IMR-90 (cell line): ENCODE measurements at regions not wholly inside any gene's neighbourhood (a gene's known extent, or its start where the extent isn't known, plus 50 kb on each side); places are given as distances from the start of the nearest gene placed in this dataset.

ENCODE experiments used
- ATAC-seq: fragments of 200-7000 bp; cut with Tn5 transposase; 2 replicates; pipeline ENCODE4 v1.9.1; 2020; ENCODE audit warnings: low read depth, mild to moderate bottlenecking, moderate library complexity
- BruUV-seq: library from RNA; stranded (reverse); fragments of 400-500 nt; replicated peaks from 2 replicates; lab custom pipeline; 2021; lab: Mats Ljungman, UMichigan
- CTCF ChIA-PET: fragments of 300-600 bp; formaldehyde crosslinking; extraction: SDS; loops from one replicate; lab custom pipeline; 2021; ENCODE audit warnings: antibody characterized with exemption; lab: Yijun Ruan, JAX
- POLR2A ChIA-PET: fragments of 300-600 bp; sonication (Branson Sonifier 250); formaldehyde crosslinking; loops from one replicate; lab custom pipeline; 2022; ENCODE audit warnings: antibody characterized with exemption; ENCODE audit not compliant: unreplicated experiment; lab: Charles Lee
- DNase-seq: peaks from one replicate; pipeline ENCODE4 v3.0.0; 2013
- H2AFZ ChIP-seq: replicated peaks from 2 replicates; pipeline ENCODE3; 2013; ENCODE audit warnings: low read length, mild to moderate bottlenecking; ENCODE audit not compliant: poor library complexity
- H2AK5ac ChIP-seq: 2 replicates; pipeline ENCODE4 v1.6.1; 2013; ENCODE audit warnings: low read depth, low read length, inconsistent platforms
- H2AK9ac ChIP-seq: replicated peaks from 2 replicates; pipeline ENCODE3; 2013; ENCODE audit warnings: mild to moderate bottlenecking, low read depth, low read length, moderate library complexity; ENCODE audit not compliant: poor library complexity
- H2BK120ac ChIP-seq: 2 replicates; pipeline ENCODE4 v1.6.1; 2013; ENCODE audit warnings: low read depth, low read length, inconsistent platforms
- H2BK15ac ChIP-seq: 3 replicates; pipeline ENCODE4 v1.6.1; 2013; ENCODE audit warnings: low read depth, low read length, inconsistent platforms
- H2BK20ac ChIP-seq: 2 replicates; pipeline ENCODE4 v1.6.1; 2013; ENCODE audit warnings: low read depth, mild to moderate bottlenecking, inconsistent platforms, low read length, moderate library complexity
- H2BK5ac ChIP-seq: 2 replicates; pipeline ENCODE4 v1.6.1; 2013; ENCODE audit warnings: mild to moderate bottlenecking, low read depth, low read length, inconsistent platforms; ENCODE audit not compliant: poor library complexity, severe bottlenecking
- H3K14ac ChIP-seq: replicated peaks from 2 replicates; pipeline ENCODE4 v1.6.1; 2013; ENCODE audit warnings: low read depth, low read length, inconsistent platforms
- H3K18ac ChIP-seq: 2 replicates; pipeline ENCODE4 v1.6.1; 2013; ENCODE audit warnings: low read depth, low read length, control low read depth
- H3K23ac ChIP-seq: 2 replicates; pipeline ENCODE4 v1.6.1; 2013; ENCODE audit warnings: low read depth, low read length, inconsistent platforms
- H3K27ac ChIP-seq: 2 replicates; pipeline ENCODE4 v1.5.1; 2013; ENCODE audit warnings: mild to moderate bottlenecking, control low read depth, low read length; ENCODE audit not compliant: insufficient read depth
- H3K27me3 ChIP-seq: 2 replicates; pipeline ENCODE4 v1.6.1; 2013; ENCODE audit warnings: low read length; ENCODE audit not compliant: control insufficient read depth, insufficient read depth
- H3K36me3 ChIP-seq: 2 replicates; pipeline ENCODE4 v1.6.1; 2013; ENCODE audit warnings: low read length, mixed read lengths; ENCODE audit not compliant: control insufficient read depth, insufficient read depth
- H3K4ac ChIP-seq: 2 replicates; pipeline ENCODE4 v1.6.1; 2013; ENCODE audit warnings: low read depth, low read length, inconsistent platforms
- H3K4me1 ChIP-seq: 2 replicates; pipeline ENCODE4 v1.6.1; 2013; ENCODE audit warnings: low read length, mixed read lengths; ENCODE audit not compliant: control insufficient read depth, insufficient read depth
- H3K4me2 ChIP-seq: 2 replicates; pipeline ENCODE4 v1.6.1; 2013; ENCODE audit warnings: low read depth, mild to moderate bottlenecking, control low read depth, low read length, moderate library complexity
- H3K4me3 ChIP-seq: 2 replicates; pipeline ENCODE4 v1.5.1; 2013; ENCODE audit warnings: low read depth, mild to moderate bottlenecking, control low read depth, low read length, moderate library complexity; ENCODE audit not compliant: insufficient read depth
- H3K56ac ChIP-seq: 2 replicates; pipeline ENCODE4 v1.6.1; 2013; ENCODE audit warnings: low read length, inconsistent platforms; ENCODE audit not compliant: insufficient read depth; ENCODE audit errors: extremely low read depth
- H3K79me1 ChIP-seq, 2 experiments: 2 replicates each; pipeline ENCODE4 v1.6.1; 2013; ENCODE audit warnings: low read length in 2 of 2, inconsistent platforms in 1 of 2, low read depth in 1 of 2
- H3K9ac ChIP-seq: 2 replicates; pipeline ENCODE4 v1.6.1; 2013; ENCODE audit warnings: low read depth, low read length, control low read depth
- H3K9me1 ChIP-seq: 2 replicates; pipeline ENCODE4 v1.6.1; 2013; ENCODE audit warnings: low read length, inconsistent platforms; ENCODE audit not compliant: insufficient read depth
- H3K9me3 ChIP-seq: 2 replicates; pipeline ENCODE4 v1.6.1; 2013; ENCODE audit warnings: low read length; ENCODE audit not compliant: control insufficient read depth, insufficient read depth
- H4K20me1 ChIP-seq: 2 replicates; pipeline ENCODE4 v1.6.1; 2013; ENCODE audit warnings: low read length, inconsistent platforms; ENCODE audit not compliant: insufficient read depth
- H4K5ac ChIP-seq: 2 replicates; pipeline ENCODE4 v1.6.1; 2013; ENCODE audit warnings: mild to moderate bottlenecking, low read depth, low read length, control low read depth
- H4K8ac ChIP-seq, 2 experiments: 2 replicates each; pipeline ENCODE4 v1.6.1; 2013; ENCODE audit warnings: low read depth in 2 of 2, low read length in 2 of 2, control low read depth in 1 of 2, inconsistent platforms in 1 of 2
- H4K91ac ChIP-seq: 2 replicates; pipeline ENCODE4 v1.6.1; 2013; ENCODE audit warnings: low read depth, low read length, inconsistent platforms; ENCODE audit not compliant: insufficient read depth
- BHLHE40 ChIP-seq: fragments of 150-350 bp; IDR thresholded peaks from 2 replicates; pipeline ENCODE4 v1.6.1; 2016; ENCODE audit warnings: mild to moderate bottlenecking, low read depth, low read length
- CEBPB ChIP-seq: IDR thresholded peaks from 2 replicates; pipeline ENCODE4 v1.6.1; 2012; ENCODE audit warnings: low read depth, low read length, improper control_type of control experiment
- CHD1 ChIP-seq: IDR thresholded peaks from 2 replicates; pipeline ENCODE4 v1.6.1; 2012; ENCODE audit warnings: low read depth, low read length, improper control_type of control experiment
- FOS ChIP-seq: fragments of 150-350 bp; IDR thresholded peaks from 2 replicates; pipeline ENCODE4 v1.6.1; 2016; ENCODE audit warnings: low read depth, low read length
- MAFK ChIP-seq: IDR thresholded peaks from 2 replicates; pipeline ENCODE4 v1.6.1; 2012; ENCODE audit warnings: low read depth, low read length, improper control_type of control experiment
- MAZ ChIP-seq: IDR thresholded peaks from 2 replicates; pipeline ENCODE4 v1.6.1; 2012; ENCODE audit warnings: low read depth, mild to moderate bottlenecking, low read length, improper control_type of control experiment, moderate library complexity, borderline replicate concordance
- MXI1 ChIP-seq: IDR thresholded peaks from 2 replicates; pipeline ENCODE4 v1.6.1; 2012; ENCODE audit warnings: low read depth, mild to moderate bottlenecking, low read length, moderate library complexity, borderline replicate concordance
- NFE2L2 ChIP-seq: fragments of 150-350 bp; IDR thresholded peaks from 2 replicates; pipeline ENCODE4 v1.6.1; 2016; ENCODE audit warnings: low read depth, mild to moderate bottlenecking, low read length
- POLR2A ChIP-seq: IDR thresholded peaks from 2 replicates; pipeline ENCODE4 v1.6.1; 2012; ENCODE audit warnings: mild to moderate bottlenecking, low read depth, low read length
- RAD21 ChIP-seq: IDR thresholded peaks from 2 replicates; pipeline ENCODE4 v1.6.1; 2012; ENCODE audit warnings: low read length, improper control_type of control experiment
- RCOR1 ChIP-seq: IDR thresholded peaks from 2 replicates; pipeline ENCODE4 v1.6.1; 2012; ENCODE audit warnings: mild to moderate bottlenecking, low read length, improper control_type of control experiment; ENCODE audit not compliant: insufficient replicate concordance
- RFX5 ChIP-seq: IDR thresholded peaks from 2 replicates; pipeline ENCODE4 v1.8.0; 2012; ENCODE audit warnings: low read depth, mild to moderate bottlenecking, low read length, moderate library complexity
- SMC3 ChIP-seq: fragments of 150-350 bp; IDR thresholded peaks from 2 replicates; pipeline ENCODE4 v1.6.1; 2016; ENCODE audit warnings: low read depth, mild to moderate bottlenecking, antibody characterized with exemption, low read length, moderate library complexity
- WGBS, 2 experiments: methylation state at CpG; one replicate each; pipeline versions ENCODE4 v1.1.5 to v1.1.7; 2013; ENCODE audit warnings: missing lambda C conversion rate in 2 of 2; ENCODE audit not compliant: insufficient read length in 1 of 2; ENCODE audit errors: extremely low coverage in 2 of 2; 5-methylcytosine and 5-hydroxymethylcytosine counted together
- dilution Hi-C: fragments of 300-500 bp; cut with HindIII; formaldehyde crosslinking; loops from one replicate; pipeline ENCODE4 v1.14.3; 2018; ENCODE audit warnings: low sequenced_read_pairs; ENCODE audit not compliant: unreplicated experiment
- in situ Hi-C: fragments of 300-500 bp; cut with MboI; formaldehyde crosslinking; loops from 3 replicates; pipeline ENCODE4 v1.14.3; 2019; ENCODE audit warnings: low sequenced_read_pairs, inconsistent platforms, mixed read lengths
- intact Hi-C: fragments of 100-400 bp; cut with micrococcal nuclease; formaldehyde crosslinking; loops from 2 replicates; pipeline ENCODE4 v1.10.0; 2022
- TF ChIP-seq, protein P1 (sequence below): fragments of 150-350 bp; IDR thresholded peaks from 2 replicates; pipeline ENCODE4 v1.6.1; 2016; ENCODE audit warnings: low read depth, mild to moderate bottlenecking, low read length, moderate library complexity, borderline replicate concordance
- TF ChIP-seq, protein P2 (sequence below): conservative IDR thresholded peaks from 2 replicates; pipeline ENCODE4 v1.5.1; 2012; ENCODE audit warnings: mild to moderate bottlenecking, low read depth, low read length, improper control_type of control experiment
- TF ChIP-seq, protein P3 (sequence below): fragments of 150-350 bp; IDR thresholded peaks from 2 replicates; pipeline ENCODE4 v1.6.1; 2017; ENCODE audit warnings: mild to moderate bottlenecking, antibody characterized with exemption, low read length, low read depth

DNA sequence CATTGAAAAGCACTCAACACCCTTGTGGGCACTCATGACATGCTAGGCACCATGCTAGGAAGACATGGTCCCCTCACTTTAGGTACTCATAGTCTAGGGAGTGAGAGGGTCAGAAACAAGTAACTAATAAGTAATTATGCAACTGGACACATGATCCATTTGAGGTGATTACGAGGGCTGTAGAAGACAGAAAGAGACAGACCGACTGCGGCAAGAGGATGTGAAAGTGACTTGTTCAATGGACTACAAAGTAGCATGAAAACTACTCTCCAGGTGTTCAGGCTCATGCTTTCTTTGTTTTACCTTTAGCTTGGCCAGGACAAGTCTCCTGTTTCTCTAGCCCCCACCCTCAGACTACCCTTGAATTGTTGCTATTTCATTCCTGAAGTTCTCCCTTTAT is 310.8 kb upstream of the SORL1-AS1 start:
- no CpG with 5 or more reads among the region's 3 CpGs for WGBS, 2 experiments
- no peak for DNase-seq
- ATAC-seq: no peak
- no TSS peak for BruUV-seq
- TF ChIP-seq CEBPB: no peak
- no peak for TF ChIP-seq BHLHE40
- TF ChIP-seq RAD21: no peak
- no peak for TF ChIP-seq RFX5
- TF ChIP-seq, protein P1, sequence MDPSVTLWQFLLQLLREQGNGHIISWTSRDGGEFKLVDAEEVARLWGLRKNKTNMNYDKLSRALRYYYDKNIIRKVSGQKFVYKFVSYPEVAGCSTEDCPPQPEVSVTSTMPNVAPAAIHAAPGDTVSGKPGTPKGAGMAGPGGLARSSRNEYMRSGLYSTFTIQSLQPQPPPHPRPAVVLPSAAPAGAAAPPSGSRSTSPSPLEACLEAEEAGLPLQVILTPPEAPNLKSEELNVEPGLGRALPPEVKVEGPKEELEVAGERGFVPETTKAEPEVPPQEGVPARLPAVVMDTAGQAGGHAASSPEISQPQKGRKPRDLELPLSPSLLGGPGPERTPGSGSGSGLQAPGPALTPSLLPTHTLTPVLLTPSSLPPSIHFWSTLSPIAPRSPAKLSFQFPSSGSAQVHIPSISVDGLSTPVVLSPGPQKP: no peak
- TF ChIP-seq, protein P2, sequence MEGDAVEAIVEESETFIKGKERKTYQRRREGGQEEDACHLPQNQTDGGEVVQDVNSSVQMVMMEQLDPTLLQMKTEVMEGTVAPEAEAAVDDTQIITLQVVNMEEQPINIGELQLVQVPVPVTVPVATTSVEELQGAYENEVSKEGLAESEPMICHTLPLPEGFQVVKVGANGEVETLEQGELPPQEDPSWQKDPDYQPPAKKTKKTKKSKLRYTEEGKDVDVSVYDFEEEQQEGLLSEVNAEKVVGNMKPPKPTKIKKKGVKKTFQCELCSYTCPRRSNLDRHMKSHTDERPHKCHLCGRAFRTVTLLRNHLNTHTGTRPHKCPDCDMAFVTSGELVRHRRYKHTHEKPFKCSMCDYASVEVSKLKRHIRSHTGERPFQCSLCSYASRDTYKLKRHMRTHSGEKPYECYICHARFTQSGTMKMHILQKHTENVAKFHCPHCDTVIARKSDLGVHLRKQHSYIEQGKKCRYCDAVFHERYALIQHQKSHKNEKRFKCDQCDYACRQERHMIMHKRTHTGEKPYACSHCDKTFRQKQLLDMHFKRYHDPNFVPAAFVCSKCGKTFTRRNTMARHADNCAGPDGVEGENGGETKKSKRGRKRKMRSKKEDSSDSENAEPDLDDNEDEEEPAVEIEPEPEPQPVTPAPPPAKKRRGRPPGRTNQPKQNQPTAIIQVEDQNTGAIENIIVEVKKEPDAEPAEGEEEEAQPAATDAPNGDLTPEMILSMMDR: no peak
- TF ChIP-seq, protein P3, sequence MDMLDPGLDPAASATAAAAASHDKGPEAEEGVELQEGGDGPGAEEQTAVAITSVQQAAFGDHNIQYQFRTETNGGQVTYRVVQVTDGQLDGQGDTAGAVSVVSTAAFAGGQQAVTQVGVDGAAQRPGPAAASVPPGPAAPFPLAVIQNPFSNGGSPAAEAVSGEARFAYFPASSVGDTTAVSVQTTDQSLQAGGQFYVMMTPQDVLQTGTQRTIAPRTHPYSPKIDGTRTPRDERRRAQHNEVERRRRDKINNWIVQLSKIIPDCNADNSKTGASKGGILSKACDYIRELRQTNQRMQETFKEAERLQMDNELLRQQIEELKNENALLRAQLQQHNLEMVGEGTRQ: no peak
- no peak for TF ChIP-seq FOS
- TF ChIP-seq MAZ: no peak
- TF ChIP-seq MAFK: no peak
- no peak for TF ChIP-seq CHD1
- TF ChIP-seq RCOR1: no peak
- no peak for TF ChIP-seq SMC3
- no peak for TF ChIP-seq MXI1
- no peak for TF ChIP-seq POLR2A
- TF ChIP-seq NFE2L2: no peak
- no peak overlapping the region for H4K8ac ChIP-seq
- in situ Hi-C loops (no loop called here), intact Hi-C loops (no loop called here), dilution Hi-C loops (no loop called here)
- no peak overlapping the region for H2AK9ac ChIP-seq
- no peaks in the 10 kb centered on the region for H3K9me3 ChIP-seq
- H3K4me3 ChIP-seq: no peak overlapping the region
- H3K4me1 ChIP-seq: peaks cover 6% of the 10 kb centered on the region; the same call in 1 of the 2 replicates
- no peak overlapping the region for H3K23ac ChIP-seq
- H3K4ac ChIP-seq: no peak overlapping the region
- no peaks in the 10 kb centered on the region for H4K20me1 ChIP-seq
- H3K14ac ChIP-seq: peak overlapping the region; percentile 14; the same call in 1 of the 2 replicates
- H3K27ac ChIP-seq: no peak overlapping the region
- H2BK5ac ChIP-seq: no peak overlapping the region
- no peak overlapping the region for H2BK20ac ChIP-seq
- H2BK15ac ChIP-seq: no peak overlapping the region
- H2BK120ac ChIP-seq: no peak overlapping the region
- no peak overlapping the region for H3K9ac ChIP-seq
- no peak overlapping the region for H3K18ac ChIP-seq
- ChIA-PET POLR2A (no interaction called here), CTCF (no interaction called here)
- H4K91ac ChIP-seq: no peak overlapping the region
- no peak overlapping the region for H4K5ac ChIP-seq
- no peak overlapping the region for H2AFZ ChIP-seq
- H3K56ac ChIP-seq: no peak overlapping the region
- no peak overlapping the region for H3K4me2 ChIP-seq
- H3K27me3 ChIP-seq: peaks cover 2% of the 10 kb centered on the region; the same call in 1 of the 2 replicates
- H3K36me3 ChIP-seq: no peaks in the 10 kb centered on the region
- H2AK5ac ChIP-seq: no peak overlapping the region
- H3K79me1 ChIP-seq: no peaks in the 10 kb centered on the region
- no peaks in the 10 kb centered on the region for H3K9me1 ChIP-seq
